ENCODE measurements at regions not wholly inside any gene's neighbourhood (a gene's known extent, or its start where the extent isn't known, plus 50 kb on each side); places are given as distances from the start of the nearest gene placed in this dataset.

GRCh38 chr3:144677103-144677502, 705.5 kb downstream of the DIPK2A start:
- Mint-ChIP-seq H3K4me1 (no peaks in the 10 kb centered on the region), H3K36me3 (ENCODE audit: low read depth) (no peaks in the 10 kb centered on the region), H3K27ac (no peak overlapping the region), H3K4me3 (no peak overlapping the region), H3K9me3 (no peaks in the 10 kb centered on the region), H3K27me3 (no peaks in the 10 kb centered on the region)
- ATAC-seq (ENCODE audit: low read depth) (no peak), DNase-seq (no peak)
- ChIA-PET CTCF (no interaction called here), POLR2A (no interaction called here)
- TF ChIP-seq, protein P1, sequence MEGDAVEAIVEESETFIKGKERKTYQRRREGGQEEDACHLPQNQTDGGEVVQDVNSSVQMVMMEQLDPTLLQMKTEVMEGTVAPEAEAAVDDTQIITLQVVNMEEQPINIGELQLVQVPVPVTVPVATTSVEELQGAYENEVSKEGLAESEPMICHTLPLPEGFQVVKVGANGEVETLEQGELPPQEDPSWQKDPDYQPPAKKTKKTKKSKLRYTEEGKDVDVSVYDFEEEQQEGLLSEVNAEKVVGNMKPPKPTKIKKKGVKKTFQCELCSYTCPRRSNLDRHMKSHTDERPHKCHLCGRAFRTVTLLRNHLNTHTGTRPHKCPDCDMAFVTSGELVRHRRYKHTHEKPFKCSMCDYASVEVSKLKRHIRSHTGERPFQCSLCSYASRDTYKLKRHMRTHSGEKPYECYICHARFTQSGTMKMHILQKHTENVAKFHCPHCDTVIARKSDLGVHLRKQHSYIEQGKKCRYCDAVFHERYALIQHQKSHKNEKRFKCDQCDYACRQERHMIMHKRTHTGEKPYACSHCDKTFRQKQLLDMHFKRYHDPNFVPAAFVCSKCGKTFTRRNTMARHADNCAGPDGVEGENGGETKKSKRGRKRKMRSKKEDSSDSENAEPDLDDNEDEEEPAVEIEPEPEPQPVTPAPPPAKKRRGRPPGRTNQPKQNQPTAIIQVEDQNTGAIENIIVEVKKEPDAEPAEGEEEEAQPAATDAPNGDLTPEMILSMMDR (IDR thresholded peaks at IDR 0.05): no peak
- intact Hi-C loops (cut with micrococcal nuclease): no loop called here

DNA sequence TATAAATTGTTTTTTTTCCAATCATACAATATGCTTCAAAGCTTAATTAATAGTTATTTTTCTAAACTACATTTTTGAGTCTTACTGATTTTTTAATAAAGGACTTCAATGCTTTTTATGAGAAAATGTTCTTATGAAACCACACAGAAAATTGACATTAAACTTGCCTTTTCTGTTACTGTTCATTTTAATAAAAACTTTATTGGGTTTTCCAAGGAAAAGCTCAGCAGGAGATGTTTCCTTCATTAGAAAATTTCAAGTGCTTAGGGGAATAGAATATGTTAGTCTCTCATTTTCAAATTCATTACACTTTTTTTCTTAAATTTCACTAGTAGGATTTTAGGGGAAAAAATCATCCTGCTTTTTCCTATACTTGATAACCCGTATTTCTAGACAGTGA, 711.4 kb downstream of the DIPK2A start:
- no peak overlapping the region for H3K27ac Mint-ChIP-seq
- no peaks in the 10 kb centered on the region for H3K36me3 Mint-ChIP-seq (ENCODE audit: low read depth)
- TF ChIP-seq, protein P1 (IDR thresholded peaks at IDR 0.05): no peak
- no peaks in the 10 kb centered on the region for H3K9me3 Mint-ChIP-seq
- ATAC-seq (ENCODE audit: low read depth) (no peak), DNase-seq (no peak)
- CTCF ChIA-PET: no interaction called here
- no peaks in the 10 kb centered on the region for H3K27me3 Mint-ChIP-seq
- intact Hi-C loops (cut with micrococcal nuclease): no loop called here
- H3K4me3 Mint-ChIP-seq: no peak overlapping the region
- H3K4me1 Mint-ChIP-seq: no peaks in the 10 kb centered on the region
- POLR2A ChIA-PET: no interaction called here

DNA sequence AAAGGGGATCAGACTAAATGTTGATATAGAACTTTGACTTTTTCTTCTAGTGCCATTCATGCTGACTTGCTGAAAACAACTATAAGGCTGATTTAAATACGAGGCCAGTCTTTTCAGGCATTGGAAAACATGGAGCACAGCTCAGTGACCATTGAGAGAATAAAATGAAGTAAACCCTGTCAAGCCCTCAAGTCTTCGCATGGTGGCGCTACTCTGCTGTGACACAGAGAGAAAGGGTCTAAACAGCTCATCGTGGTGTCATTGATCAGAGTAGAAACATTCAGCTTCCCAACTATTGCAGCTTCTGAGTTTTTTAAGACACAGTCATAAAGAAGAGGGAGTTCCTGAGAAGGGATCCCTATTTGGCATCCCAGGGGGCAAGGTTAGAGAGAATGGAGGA, 716.2 kb downstream of the DIPK2A start:
- Mint-ChIP-seq H3K4me3 (no peak overlapping the region), H3K36me3 (ENCODE audit: low read depth) (no peaks in the 10 kb centered on the region), H3K27ac (no peak overlapping the region), H3K27me3 (no peaks in the 10 kb centered on the region), H3K9me3 (no peaks in the 10 kb centered on the region), H3K4me1 (no peaks in the 10 kb centered on the region)
- DNase-seq (no peak), ATAC-seq (ENCODE audit: low read depth) (no peak)
- TF ChIP-seq, protein P1 (IDR thresholded peaks at IDR 0.05): no peak
- POLR2A ChIA-PET: no interaction called here
- intact Hi-C loops (cut with micrococcal nuclease): no loop called here
- CTCF ChIA-PET: no interaction called here

DNA sequence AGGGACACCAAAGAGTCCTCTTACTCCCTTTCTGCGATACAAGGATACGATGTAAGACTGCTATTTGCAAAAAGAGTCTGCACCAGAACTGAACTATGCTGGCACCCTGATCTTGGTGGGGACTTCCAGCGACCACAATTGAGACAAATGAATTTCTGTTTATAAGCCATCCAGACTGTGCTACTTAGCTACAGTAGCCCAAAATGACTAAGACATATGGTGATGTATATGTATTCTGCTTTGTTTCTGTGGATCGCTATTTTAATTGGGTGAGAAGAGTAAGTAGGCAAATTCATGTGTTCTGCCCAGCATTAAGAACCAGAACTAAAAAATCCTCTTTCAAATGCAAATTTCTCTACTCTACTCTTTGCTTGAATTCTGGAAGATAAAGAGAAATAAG, 720.9 kb downstream of the DIPK2A start:
- Mint-ChIP-seq H3K36me3 (ENCODE audit: low read depth) (no peaks in the 10 kb centered on the region), H3K27ac (no peak overlapping the region), H3K4me3 (no peak overlapping the region), H3K27me3 (no peaks in the 10 kb centered on the region), H3K9me3 (peaks cover 4% of the 10 kb centered on the region), H3K4me1 (no peaks in the 10 kb centered on the region)
- TF ChIP-seq, protein P1 (IDR thresholded peaks at IDR 0.05): no peak
- CTCF ChIA-PET: no interaction called here
- ATAC-seq (ENCODE audit: low read depth) (no peak), DNase-seq (no peak)
- POLR2A ChIA-PET: no interaction called here
- intact Hi-C loops (cut with micrococcal nuclease): no loop called here

GRCh38 chr3:144708437-144708836, 736.8 kb downstream of the DIPK2A start:
- intact Hi-C loops (cut with micrococcal nuclease): no loop called here
- ChIA-PET CTCF (no interaction called here), POLR2A (no interaction called here)
- H3K4me3 Mint-ChIP-seq: no peak overlapping the region
- DNase-seq (no peak), ATAC-seq (ENCODE audit: low read depth) (no peak)
- H3K4me1 Mint-ChIP-seq: no peaks in the 10 kb centered on the region
- H3K36me3 Mint-ChIP-seq (ENCODE audit: low read depth): no peaks in the 10 kb centered on the region
- TF ChIP-seq, protein P1 (IDR thresholded peaks at IDR 0.05): no peak
- no peak overlapping the region for H3K27ac Mint-ChIP-seq
- H3K27me3 Mint-ChIP-seq: no peaks in the 10 kb centered on the region
- H3K9me3 Mint-ChIP-seq: no peaks in the 10 kb centered on the region

Measured in activated B cell treated with CpG ODN at 0.5 μM for 24 hours (primary cell).